ENCODE measurements at regions not wholly inside any gene's neighbourhood (a gene's known extent, or its start where the extent isn't known, plus 50 kb on each side); places are given as distances from the start of the nearest gene placed in this dataset.
A peak's percentile ranks its signal among the peaks of the same experiment; 100 is the strongest.

DNA sequence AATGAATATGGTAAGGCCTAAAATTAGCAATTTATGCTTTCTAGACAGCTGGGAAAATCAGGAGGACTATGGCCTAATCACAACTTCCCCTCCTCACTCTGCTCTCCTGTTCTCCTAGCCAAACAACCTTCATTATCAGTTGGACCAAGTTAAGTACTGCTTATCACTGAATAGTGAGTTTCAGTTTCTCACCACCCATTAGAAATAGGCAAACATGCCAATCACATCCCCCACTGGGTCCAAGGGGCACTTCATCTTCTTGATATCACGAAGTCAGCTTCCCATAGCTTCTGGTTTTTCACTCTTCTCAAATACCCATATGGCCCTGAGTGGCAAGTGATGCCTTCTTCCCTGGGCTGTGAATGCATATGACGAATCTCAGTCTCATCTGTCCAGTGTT lies 689.6 kb downstream of the SLITRK5 start:
- Histone ChIP-seq H4K20me1 (ENCODE audit: insufficient read depth) (no peaks in the 10 kb centered on the region), H3F3A (ENCODE audit: insufficient read depth, low read depth) (no peaks in the 10 kb centered on the region), H3K36me3 (ENCODE audit: low read depth) (no peaks in the 10 kb centered on the region), H3K9me2 (ENCODE audit: insufficient read depth) (no peaks in the 10 kb centered on the region), H3K27ac (no peak overlapping the region), H3K79me2 (ENCODE audit: low read depth) (no peaks in the 10 kb centered on the region), H3K4me2 (no peak overlapping the region), H2AFZ (peak overlapping the region; percentile 48; the same call in 1 of the 2 replicates), H3K9me3 (ENCODE audit: insufficient read depth, low read depth) (no peaks in the 10 kb centered on the region), H3K4me3 (no peak overlapping the region), H3K4me1 (replicated peaks; ENCODE audit: insufficient read depth) (no peaks in the 10 kb centered on the region), H3K27me3 (ENCODE audit: insufficient read depth, low read depth) (no peaks in the 10 kb centered on the region)
- POLR2A ChIA-PET (ENCODE audit: unreplicated experiment): no interaction called here
- no peak for DNase-seq
- intact Hi-C loops (cut with micrococcal nuclease; ENCODE audit: unreplicated experiment): no loop called here
- CTCF ChIA-PET: no interaction called here
- TF ChIP-seq, protein P1, sequence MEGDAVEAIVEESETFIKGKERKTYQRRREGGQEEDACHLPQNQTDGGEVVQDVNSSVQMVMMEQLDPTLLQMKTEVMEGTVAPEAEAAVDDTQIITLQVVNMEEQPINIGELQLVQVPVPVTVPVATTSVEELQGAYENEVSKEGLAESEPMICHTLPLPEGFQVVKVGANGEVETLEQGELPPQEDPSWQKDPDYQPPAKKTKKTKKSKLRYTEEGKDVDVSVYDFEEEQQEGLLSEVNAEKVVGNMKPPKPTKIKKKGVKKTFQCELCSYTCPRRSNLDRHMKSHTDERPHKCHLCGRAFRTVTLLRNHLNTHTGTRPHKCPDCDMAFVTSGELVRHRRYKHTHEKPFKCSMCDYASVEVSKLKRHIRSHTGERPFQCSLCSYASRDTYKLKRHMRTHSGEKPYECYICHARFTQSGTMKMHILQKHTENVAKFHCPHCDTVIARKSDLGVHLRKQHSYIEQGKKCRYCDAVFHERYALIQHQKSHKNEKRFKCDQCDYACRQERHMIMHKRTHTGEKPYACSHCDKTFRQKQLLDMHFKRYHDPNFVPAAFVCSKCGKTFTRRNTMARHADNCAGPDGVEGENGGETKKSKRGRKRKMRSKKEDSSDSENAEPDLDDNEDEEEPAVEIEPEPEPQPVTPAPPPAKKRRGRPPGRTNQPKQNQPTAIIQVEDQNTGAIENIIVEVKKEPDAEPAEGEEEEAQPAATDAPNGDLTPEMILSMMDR (conservative IDR thresholded peaks at IDR 0.05): no peak
- no peak for TF ChIP-seq EZH2 (IDR thresholded peaks at IDR 0.05; ENCODE audit: low read depth)
- no TSS peak for BruUV-seq (replicated peaks)

DNA sequence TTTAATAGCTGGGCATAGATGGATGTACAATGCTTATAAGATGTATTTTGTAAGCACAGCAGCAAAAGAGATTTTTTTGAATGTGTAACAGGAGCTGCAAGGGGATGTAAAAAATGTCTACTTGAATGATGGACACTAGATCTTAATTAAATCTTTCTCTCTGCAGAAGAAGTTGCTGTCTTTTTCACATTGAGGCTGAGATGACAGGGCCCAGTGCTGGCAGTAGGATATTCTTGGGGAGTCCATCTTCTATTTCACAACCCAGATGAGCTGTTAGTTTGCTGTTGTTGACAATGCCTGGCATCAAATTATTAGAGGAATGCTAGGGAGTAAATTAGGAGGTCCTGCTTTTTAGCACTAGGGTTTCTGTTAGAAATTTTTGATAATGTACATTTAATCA lies 698.7 kb downstream of the SLITRK5 start:
- POLR2A ChIA-PET (ENCODE audit: unreplicated experiment): no interaction called here
- Histone ChIP-seq H3K79me2 (ENCODE audit: low read depth) (no peaks in the 10 kb centered on the region), H3K4me2 (no peak overlapping the region), H2AFZ (no peak overlapping the region), H3K27ac (no peak overlapping the region), H3K9me2 (ENCODE audit: insufficient read depth) (no peaks in the 10 kb centered on the region; the same call in 1 of the 2 replicates), H3K27me3 (ENCODE audit: insufficient read depth, low read depth) (no peaks in the 10 kb centered on the region), H3F3A (ENCODE audit: insufficient read depth, low read depth) (no peaks in the 10 kb centered on the region), H3K4me3 (no peak overlapping the region), H3K4me1 (replicated peaks; ENCODE audit: insufficient read depth) (no peaks in the 10 kb centered on the region), H3K9me3 (ENCODE audit: insufficient read depth, low read depth) (no peaks in the 10 kb centered on the region), H4K20me1 (ENCODE audit: insufficient read depth) (no peaks in the 10 kb centered on the region), H3K36me3 (ENCODE audit: low read depth) (no peaks in the 10 kb centered on the region; the same call in 1 of the 2 replicates)
- CTCF ChIA-PET: no interaction called here
- TF ChIP-seq EZH2 (IDR thresholded peaks at IDR 0.05; ENCODE audit: low read depth): no peak
- TF ChIP-seq, protein P1 (conservative IDR thresholded peaks at IDR 0.05): no peak
- no TSS peak for BruUV-seq (replicated peaks)
- intact Hi-C loops (cut with micrococcal nuclease; ENCODE audit: unreplicated experiment): no loop called here
- DNase-seq: no peak

DNA sequence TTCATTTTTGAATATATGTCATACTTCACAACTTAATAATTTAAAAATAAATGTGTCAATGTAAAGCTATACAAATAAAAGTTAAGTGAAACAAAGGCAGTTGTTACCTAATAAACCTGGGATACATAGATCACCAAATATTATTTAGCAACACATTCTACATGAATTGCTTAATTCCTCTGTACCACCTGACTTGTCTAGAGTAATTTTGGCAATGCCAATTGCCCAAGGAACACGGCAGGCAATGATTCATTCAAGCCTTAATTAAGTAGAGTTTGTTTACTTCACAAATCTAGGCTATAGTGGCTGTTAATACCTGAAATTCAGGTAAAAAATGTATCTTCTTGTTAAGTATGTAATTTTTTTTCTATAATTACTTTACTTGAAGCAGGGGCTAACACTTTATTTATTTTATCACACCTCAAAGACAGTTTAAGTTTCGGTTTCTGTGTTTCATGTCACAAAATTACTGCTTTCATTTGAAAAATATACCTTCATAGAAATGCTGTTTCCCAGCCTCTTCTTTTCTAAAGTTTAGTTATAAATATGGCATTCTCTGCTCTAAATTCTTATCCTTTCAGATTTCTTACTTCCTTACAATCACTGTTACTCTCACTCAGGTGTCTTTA lies 705.7 kb downstream of the SLITRK5 start:
- POLR2A ChIA-PET (ENCODE audit: unreplicated experiment): no interaction called here
- Histone ChIP-seq H3K27ac (no peak overlapping the region), H3K4me2 (no peak overlapping the region), H3F3A (ENCODE audit: insufficient read depth, low read depth) (no peaks in the 10 kb centered on the region), H3K4me3 (no peak overlapping the region), H4K20me1 (ENCODE audit: insufficient read depth) (no peaks in the 10 kb centered on the region), H3K79me2 (ENCODE audit: low read depth) (no peaks in the 10 kb centered on the region), H3K27me3 (ENCODE audit: insufficient read depth, low read depth) (no peaks in the 10 kb centered on the region), H2AFZ (0 out of 2 replicates have a peak overlapping the region, but pooled peaks have one; percentile 19), H3K9me3 (ENCODE audit: insufficient read depth, low read depth) (no peaks in the 10 kb centered on the region), H3K36me3 (ENCODE audit: low read depth) (no peaks in the 10 kb centered on the region; the same call in 1 of the 2 replicates), H3K4me1 (replicated peaks; ENCODE audit: insufficient read depth) (no peaks in the 10 kb centered on the region), H3K9me2 (ENCODE audit: insufficient read depth) (no peaks in the 10 kb centered on the region)
- TF ChIP-seq EZH2 (IDR thresholded peaks at IDR 0.05; ENCODE audit: low read depth): no peak
- TF ChIP-seq, protein P1 (conservative IDR thresholded peaks at IDR 0.05): no peak
- no TSS peak for BruUV-seq (replicated peaks)
- CTCF ChIA-PET: no interaction called here
- intact Hi-C loops (cut with micrococcal nuclease; ENCODE audit: unreplicated experiment): no loop called here
- no peak for DNase-seq
